Prostate gland (tissue), 2 donors: ENCODE measurements at regions not wholly inside any gene's neighbourhood (a gene's known extent, or its start where the extent isn't known, plus 50 kb on each side); places are given as distances from the start of the nearest gene placed in this dataset.

Experiments
- POLR2A ChIP-seq: fragments of 450-650 bp; IDR thresholded peaks from one replicate; pipeline ENCODE4 v1.6.1; 2016; ENCODE audit warnings: antibody characterized with exemption, mild to moderate bottlenecking
- TF ChIP-seq, protein P1 (sequence below), 4 experiments: fragments of 200-600 bp in 2 of 4; fragments of 450-650 bp in 2 of 4; sonication (generic) in 2 of 4; IDR thresholded peaks; 1 replicate in 3 of 4; 2 replicates in 1 of 4; pipeline ENCODE4 v1.5.1; 2016 to 2019; ENCODE audit warnings: antibody characterized with exemption in 4 of 4, mild to moderate bottlenecking in 2 of 4, moderate library complexity in 2 of 4

DNA sequence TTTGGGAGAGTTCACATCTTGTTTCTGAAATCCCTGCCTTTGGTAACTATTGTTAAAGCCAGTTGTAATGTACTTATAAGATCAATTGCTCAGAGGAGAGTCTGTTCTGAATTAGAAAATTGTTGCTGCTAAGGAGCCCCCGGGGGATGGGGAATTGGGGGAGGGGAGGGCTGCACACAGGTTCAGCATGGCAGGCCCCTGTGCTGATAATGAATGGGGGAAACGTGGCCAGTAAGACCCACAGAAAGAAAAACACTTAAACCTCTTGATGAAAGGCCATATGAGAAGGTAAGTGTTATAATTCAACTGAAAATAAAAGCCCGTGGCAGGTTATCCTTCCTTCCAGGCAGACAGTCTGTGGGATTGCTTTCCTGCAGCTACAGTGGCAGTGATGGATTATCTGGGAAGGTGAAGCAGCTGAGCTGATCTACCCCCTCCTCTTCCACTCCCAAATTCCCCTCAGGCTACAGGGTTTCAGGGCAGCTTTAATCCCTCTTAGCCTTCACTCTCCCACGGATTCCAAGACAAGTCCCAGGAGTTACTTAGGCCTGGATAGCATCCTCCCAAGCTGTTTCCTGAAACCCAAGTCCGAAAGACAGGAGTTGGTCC lies 398.8 kb downstream of the TBX15 start:
- TF ChIP-seq, protein P1, sequence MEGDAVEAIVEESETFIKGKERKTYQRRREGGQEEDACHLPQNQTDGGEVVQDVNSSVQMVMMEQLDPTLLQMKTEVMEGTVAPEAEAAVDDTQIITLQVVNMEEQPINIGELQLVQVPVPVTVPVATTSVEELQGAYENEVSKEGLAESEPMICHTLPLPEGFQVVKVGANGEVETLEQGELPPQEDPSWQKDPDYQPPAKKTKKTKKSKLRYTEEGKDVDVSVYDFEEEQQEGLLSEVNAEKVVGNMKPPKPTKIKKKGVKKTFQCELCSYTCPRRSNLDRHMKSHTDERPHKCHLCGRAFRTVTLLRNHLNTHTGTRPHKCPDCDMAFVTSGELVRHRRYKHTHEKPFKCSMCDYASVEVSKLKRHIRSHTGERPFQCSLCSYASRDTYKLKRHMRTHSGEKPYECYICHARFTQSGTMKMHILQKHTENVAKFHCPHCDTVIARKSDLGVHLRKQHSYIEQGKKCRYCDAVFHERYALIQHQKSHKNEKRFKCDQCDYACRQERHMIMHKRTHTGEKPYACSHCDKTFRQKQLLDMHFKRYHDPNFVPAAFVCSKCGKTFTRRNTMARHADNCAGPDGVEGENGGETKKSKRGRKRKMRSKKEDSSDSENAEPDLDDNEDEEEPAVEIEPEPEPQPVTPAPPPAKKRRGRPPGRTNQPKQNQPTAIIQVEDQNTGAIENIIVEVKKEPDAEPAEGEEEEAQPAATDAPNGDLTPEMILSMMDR (IDR thresholded peaks at IDR 0.05), result no peak
- TF ChIP-seq POLR2A, result no peak
